ENCODE measurements at regions not wholly inside any gene's neighbourhood (a gene's known extent, or its start where the extent isn't known, plus 50 kb on each side); places are given as distances from the start of the nearest gene placed in this dataset.

DNA sequence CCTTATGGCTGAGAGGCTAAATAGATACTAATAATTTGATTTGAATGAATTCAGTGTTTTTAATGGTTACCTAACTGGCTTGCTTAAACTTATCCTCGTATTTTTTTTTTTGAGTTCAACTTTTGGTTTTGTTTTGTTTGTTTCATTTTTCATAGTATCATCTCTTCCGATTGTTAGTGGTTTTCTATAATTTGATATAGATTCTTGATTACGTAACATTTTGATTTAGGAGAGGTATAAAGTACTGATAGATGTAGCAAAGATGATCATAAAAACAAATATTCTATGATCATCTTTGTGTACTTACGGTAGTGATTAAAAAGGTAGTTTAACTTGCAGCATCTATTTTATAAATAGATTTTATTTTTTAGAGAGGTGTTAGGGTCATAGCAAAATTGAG is 93.0 kb downstream of the ALX1 start:
- TF ChIP-seq, protein P1, sequence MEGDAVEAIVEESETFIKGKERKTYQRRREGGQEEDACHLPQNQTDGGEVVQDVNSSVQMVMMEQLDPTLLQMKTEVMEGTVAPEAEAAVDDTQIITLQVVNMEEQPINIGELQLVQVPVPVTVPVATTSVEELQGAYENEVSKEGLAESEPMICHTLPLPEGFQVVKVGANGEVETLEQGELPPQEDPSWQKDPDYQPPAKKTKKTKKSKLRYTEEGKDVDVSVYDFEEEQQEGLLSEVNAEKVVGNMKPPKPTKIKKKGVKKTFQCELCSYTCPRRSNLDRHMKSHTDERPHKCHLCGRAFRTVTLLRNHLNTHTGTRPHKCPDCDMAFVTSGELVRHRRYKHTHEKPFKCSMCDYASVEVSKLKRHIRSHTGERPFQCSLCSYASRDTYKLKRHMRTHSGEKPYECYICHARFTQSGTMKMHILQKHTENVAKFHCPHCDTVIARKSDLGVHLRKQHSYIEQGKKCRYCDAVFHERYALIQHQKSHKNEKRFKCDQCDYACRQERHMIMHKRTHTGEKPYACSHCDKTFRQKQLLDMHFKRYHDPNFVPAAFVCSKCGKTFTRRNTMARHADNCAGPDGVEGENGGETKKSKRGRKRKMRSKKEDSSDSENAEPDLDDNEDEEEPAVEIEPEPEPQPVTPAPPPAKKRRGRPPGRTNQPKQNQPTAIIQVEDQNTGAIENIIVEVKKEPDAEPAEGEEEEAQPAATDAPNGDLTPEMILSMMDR (IDR thresholded peaks at IDR 0.05): no peak
- TF ChIP-seq, protein P2, sequence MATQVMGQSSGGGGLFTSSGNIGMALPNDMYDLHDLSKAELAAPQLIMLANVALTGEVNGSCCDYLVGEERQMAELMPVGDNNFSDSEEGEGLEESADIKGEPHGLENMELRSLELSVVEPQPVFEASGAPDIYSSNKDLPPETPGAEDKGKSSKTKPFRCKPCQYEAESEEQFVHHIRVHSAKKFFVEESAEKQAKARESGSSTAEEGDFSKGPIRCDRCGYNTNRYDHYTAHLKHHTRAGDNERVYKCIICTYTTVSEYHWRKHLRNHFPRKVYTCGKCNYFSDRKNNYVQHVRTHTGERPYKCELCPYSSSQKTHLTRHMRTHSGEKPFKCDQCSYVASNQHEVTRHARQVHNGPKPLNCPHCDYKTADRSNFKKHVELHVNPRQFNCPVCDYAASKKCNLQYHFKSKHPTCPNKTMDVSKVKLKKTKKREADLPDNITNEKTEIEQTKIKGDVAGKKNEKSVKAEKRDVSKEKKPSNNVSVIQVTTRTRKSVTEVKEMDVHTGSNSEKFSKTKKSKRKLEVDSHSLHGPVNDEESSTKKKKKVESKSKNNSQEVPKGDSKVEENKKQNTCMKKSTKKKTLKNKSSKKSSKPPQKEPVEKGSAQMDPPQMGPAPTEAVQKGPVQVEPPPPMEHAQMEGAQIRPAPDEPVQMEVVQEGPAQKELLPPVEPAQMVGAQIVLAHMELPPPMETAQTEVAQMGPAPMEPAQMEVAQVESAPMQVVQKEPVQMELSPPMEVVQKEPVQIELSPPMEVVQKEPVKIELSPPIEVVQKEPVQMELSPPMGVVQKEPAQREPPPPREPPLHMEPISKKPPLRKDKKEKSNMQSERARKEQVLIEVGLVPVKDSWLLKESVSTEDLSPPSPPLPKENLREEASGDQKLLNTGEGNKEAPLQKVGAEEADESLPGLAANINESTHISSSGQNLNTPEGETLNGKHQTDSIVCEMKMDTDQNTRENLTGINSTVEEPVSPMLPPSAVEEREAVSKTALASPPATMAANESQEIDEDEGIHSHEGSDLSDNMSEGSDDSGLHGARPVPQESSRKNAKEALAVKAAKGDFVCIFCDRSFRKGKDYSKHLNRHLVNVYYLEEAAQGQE (IDR thresholded peaks at IDR 0.05): no peak
- TF ChIP-seq, protein P3, sequence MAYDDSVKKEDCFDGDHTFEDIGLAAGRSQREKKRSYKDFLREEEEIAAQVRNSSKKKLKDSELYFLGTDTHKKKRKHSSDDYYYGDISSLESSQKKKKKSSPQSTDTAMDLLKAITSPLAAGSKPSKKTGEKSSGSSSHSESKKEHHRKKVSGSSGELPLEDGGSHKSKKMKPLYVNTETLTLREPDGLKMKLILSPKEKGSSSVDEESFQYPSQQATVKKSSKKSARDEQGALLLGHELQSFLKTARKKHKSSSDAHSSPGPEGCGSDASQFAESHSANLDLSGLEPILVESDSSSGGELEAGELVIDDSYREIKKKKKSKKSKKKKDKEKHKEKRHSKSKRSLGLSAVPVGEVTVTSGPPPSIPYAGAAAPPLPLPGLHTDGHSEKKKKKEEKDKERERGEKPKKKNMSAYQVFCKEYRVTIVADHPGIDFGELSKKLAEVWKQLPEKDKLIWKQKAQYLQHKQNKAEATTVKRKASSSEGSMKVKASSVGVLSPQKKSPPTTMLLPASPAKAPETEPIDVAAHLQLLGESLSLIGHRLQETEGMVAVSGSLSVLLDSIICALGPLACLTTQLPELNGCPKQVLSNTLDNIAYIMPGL (CRISPR knock-in tag; IDR thresholded peaks at IDR 0.05; ENCODE audit: borderline replicate concordance): no peak
- TF ChIP-seq MAZ (IDR thresholded peaks at IDR 0.05; ENCODE audit: borderline replicate concordance, low read depth, low read length) (no peak), MYC (IDR thresholded peaks at IDR 0.05; ENCODE audit: borderline replicate concordance, low read length) (no peak), CEBPB (IDR thresholded peaks at IDR 0.05) (no peak), EHF (CRISPR knock-in tag; IDR thresholded peaks at IDR 0.05) (no peak), POLR2A (IDR thresholded peaks at IDR 0.05; ENCODE audit: low read length) (no peak), RAD21 (conservative IDR thresholded peaks at IDR 0.05 in 1 of 2, IDR thresholded peaks at IDR 0.05 in 1 of 2) (no peak), KDM1A (IDR thresholded peaks at IDR 0.05; ENCODE audit: low read depth) (no peak), GATA3 (IDR thresholded peaks at IDR 0.05; ENCODE audit: borderline replicate concordance) (no peak), HOXB5 (CRISPR knock-in tag; IDR thresholded peaks at IDR 0.05) (no peak), JUN (IDR thresholded peaks at IDR 0.05) (no peak)
- TF ChIP-seq, protein P4, sequence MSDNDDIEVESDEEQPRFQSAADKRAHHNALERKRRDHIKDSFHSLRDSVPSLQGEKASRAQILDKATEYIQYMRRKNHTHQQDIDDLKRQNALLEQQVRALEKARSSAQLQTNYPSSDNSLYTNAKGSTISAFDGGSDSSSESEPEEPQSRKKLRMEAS (IDR thresholded peaks at IDR 0.05): no peak
